SK-N-MC (cell line): ENCODE measurements at regions not wholly inside any gene's neighbourhood (a gene's known extent, or its start where the extent isn't known, plus 50 kb on each side); places are given as distances from the start of the nearest gene placed in this dataset.

ENCODE experiments used
- EZH2 ChIP-seq: fragments of 200-600 bp; sonication (generic); IDR thresholded peaks from one replicate; pipeline ENCODE4 v1.6.1; 2017; ENCODE audit warnings: antibody characterized with exemption
- FOXP2 ChIP-seq: optimal IDR thresholded peaks from 2 replicates; pipeline ENCODE3; 2011; ENCODE audit warnings: mild to moderate bottlenecking, moderate library complexity; ENCODE audit not compliant: insufficient read depth; ENCODE audit errors: extremely low read length, control extremely low read depth
- POLR2AphosphoS5 ChIP-seq: IDR thresholded peaks from 2 replicates; pipeline ENCODE4 v1.6.1; 2012; ENCODE audit warnings: mild to moderate bottlenecking, low read depth, low read length, borderline replicate concordance

GRCh38 chr7:42690794-42691639, 220.9 kb downstream of the C7orf25 start:
- TF ChIP-seq EZH2 (no peak), POLR2AphosphoS5 (no peak), FOXP2 (no peak)
